EH (cell line): ENCODE measurements at regions not wholly inside any gene's neighbourhood (a gene's known extent, or its start where the extent isn't known, plus 50 kb on each side); places are given as distances from the start of the nearest gene placed in this dataset.

Experiments
- DNase-seq: peaks from one replicate; pipeline ENCODE4 v3.0.0-alpha.2; 2015; ENCODE audit warnings: low read depth

DNA sequence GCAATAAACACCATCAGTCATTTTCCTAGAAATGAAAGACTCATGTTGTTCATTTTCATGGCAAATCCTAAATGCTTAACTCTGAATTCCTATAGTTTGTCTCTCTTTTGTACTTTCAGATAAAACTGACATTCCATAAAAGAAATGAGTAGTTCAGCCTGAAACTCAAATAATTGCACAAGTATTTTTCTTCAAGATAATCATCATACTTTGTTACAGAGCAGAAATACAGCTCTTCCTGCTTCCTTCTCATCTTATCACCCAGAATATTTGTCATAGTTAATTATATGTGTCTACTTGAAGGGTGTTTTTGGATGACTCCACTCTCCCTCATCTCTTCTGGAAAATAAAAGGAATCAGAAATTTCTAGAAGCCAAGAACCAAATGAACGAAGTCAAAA lies 141.1 kb downstream of the HNMT start:
- DNase-seq: peak; percentile 18

- no peak for DNase-seq
These were observed 142.3 kb downstream of the HNMT start for GRCh38 chr2:138106606-138107005.

DNA sequence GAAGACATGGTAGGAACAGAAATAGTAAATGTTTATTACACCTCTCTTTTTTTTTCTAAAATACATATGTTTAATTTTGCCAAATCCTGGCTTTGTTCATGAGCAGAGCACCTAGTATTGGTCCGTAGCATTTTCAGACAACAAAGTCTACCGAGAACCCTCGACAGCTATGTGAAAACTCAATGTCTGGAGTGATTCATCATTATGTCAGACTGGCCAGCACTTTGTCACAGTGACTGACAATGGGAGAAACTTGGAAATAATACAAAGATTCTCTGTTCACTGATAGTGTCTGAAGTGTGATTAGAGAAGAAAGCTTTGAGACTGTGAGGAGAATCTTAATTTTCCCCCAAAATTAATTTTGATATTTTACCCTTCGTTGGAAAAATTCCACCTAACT lies 143.0 kb downstream of the HNMT start:
- DNase-seq: no peak

DNA sequence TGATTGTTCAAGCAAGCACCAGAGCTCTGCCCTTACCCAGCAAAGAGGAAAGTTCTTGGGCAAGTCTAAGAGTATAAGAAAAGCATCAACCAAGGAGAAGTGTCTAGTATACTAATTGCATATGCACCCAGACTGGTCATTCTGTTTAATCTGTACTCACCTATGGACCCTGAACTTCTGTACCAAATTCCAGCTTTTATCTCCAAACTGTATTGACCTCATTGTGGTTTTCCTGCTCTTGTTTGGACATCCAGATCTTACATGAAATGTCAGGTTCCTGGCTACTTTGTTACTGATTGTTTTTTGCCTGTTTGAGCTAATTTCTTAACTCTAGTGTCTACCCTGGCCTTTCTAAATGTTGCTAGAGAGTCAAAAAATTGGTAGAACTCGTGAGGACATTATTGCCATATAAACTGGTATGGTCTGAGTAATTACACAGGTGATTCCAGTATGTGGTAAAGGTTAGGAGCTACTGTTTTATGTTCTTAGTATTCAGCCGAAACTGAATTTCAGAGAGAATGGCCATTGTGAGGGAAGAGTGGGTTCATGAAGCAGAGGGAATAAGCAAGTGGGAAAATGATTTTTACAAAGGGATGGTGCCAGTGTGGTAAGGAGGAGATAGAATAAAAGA lies 146.3 kb downstream of the HNMT start:
- no peak for DNase-seq

DNA sequence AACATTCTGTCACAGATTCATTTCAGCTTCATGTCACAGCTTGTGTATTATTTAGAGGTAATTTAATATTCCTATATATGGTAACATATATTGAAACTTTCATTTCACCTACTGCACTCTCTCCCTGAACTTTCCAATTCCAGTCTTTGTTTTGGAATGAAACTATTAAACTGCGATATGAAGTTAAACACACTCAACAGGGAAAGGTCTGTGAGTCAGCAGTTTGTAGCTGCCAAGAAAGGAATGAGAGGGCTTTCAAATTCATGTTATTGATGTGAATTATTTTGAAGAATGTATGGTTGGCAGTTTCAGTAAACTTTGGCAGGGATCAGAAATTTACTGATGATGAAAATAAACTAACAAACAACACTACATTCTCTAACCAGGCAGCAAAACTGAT lies 148.3 kb downstream of the HNMT start:
- DNase-seq: no peak

- DNase-seq: peak; percentile 20
These were observed 149.7 kb downstream of the HNMT start for GRCh38 chr2:138113871-138114525.

- peak; percentile 3 for DNase-seq
These were observed 151.4 kb downstream of the HNMT start for GRCh38 chr2:138115666-138116065.

DNA sequence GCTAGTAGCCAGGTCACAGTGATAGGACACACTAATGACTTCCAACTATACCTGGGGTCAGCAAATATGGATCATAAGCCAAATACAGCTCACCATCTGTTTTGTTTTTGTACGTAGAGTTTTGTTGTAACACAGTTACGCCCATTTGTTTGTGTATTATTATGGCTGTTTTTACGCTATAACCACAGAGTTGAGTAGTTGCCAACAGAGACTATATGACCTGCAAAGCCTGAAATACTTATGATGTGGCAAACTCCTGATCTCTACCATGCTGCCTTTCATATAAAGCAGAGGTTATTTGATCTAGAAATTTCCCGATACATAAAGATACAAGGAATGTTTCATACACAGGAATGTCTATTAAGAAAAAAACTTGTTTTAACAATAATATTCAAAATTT lies 152.2 kb downstream of the HNMT start:
- no peak for DNase-seq

DNA sequence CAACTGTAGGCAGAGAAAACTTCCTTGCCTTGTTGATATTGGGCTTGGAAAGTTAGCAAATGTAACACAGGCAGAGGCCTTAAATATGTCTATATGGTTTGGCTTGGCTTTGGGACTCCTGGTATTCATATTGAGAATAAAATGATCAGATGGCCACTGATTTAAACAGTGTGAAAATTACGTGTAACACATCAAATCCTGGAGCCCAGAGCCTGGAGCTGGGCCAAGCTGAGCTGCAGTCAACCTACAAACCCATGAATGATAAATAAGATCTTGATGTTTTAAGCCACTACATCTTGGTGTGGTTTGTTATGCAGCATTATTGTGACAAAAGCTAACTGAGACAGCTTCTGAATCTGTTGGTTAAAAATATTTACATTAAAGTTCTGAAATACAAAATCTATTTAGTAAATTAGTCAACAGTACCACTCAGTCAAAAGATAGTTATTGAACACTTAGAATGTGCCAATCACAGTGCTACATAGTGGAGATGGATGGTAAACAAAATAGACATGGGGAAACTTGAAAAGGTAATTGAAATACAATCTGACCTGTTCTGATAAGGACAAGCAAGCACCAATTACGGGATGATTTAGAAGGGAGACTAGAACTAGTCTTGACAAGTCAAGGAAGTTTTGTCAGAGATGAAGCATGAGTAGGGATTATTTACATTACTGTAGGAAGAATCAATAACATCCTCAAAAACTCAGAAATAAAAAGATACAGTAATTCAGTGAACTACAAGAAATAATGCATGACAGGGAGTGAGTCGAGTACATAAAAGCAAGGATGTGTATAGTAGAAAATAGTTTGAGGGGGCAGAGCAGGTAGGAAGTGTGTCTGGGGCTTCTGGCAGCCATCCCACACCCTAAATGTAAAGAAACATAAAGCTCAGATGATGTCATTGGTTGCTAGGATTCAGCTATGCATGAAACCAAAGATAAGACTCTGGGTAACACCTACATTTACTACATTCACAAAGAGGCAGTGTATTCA lies 157.7 kb downstream of the HNMT start:
- no peak for DNase-seq

GRCh38 chr2:138122891-138123290 lies 158.6 kb downstream of the HNMT start:
- DNase-seq: no peak

GRCh38 chr2:138123741-138124140 lies 159.5 kb downstream of the HNMT start:
- DNase-seq: no peak

GRCh38 chr2:138124521-138124920 lies 160.2 kb downstream of the HNMT start:
- DNase-seq: no peak

- DNase-seq: no peak
These were observed 161.3 kb downstream of the HNMT start for GRCh38 chr2:138125306-138126288.

DNA sequence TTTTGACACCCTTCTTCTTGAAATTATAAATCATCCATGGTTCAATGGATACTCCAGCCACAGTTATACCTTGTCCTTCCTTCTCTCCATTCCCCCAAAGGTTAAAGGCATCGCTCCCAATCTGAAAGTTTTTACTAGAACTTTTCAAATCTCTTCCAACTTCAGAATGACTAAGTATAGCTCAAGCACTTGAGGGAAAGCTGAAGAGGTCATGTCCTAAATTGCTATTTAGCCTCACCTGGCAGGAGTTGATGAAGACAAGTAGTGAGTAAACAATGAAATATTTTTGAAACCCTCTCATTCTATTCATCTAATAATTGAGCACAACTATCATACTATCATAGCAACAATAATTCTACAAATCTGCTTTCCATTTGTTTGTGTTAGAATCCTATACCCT lies 167.8 kb downstream of the HNMT start:
- DNase-seq: no peak

- DNase-seq: no peak
These were observed 173.7 kb downstream of the HNMT start for GRCh38 chr2:138137949-138138348.

GRCh38 chr2:138147796-138148195 lies 183.5 kb downstream of the HNMT start:
- no peak for DNase-seq

DNA sequence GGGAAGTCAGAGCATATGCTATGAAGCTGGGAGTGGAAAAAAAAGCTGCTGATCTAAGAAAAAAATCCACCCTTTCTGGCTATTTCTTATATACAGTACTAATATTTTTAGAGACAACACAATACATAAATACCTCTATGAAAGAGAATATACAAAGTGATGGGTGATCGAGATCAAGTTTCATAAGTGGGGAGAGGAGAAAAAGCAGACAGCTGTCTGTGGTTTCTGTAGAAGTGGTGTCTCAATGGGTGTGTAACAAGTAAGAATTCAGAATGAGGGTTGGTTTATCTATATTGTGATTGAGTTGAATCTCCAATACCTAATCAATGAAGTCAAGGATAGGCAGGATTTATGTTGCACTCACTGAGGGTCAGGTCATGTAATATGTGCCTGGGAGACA lies 191.0 kb downstream of the HNMT start:
- DNase-seq: no peak

DNA sequence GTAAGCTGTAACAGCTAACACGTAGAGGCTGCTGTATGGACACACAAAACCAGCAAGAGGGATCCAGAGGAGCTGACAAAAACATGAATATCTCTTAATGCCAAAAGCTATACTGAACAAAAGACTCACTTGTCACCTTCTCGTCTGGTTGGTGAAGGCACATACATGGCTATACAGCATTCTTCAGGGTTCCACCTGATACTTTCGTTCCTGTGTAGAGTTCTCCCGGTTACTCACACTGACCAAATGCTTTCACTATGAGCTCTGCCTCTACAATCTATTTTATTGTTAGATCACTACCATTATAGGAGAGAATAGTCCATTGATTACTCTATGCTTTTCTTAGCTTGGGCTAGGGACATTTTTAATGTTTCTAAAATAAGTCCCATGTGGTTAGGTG lies 193.1 kb downstream of the HNMT start:
- DNase-seq: no peak

DNA sequence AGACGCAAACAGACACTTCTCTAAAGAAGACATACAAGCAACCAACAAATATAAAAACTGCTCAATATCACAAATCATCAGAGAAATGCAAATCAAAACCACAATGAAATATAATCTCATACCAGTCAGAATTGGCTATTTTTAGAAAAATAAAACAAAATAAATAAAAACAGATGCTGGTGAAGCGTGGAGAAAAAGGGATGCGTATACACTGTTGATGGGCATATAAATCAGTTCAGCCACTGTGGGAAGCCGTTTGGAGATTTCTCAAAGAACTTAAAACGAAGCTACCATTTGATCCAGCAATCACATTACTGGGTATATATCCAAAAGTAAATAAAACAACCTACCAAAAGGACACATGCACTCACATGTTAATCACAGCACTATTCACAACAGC lies 206.2 kb downstream of the HNMT start:
- DNase-seq: no peak

DNA sequence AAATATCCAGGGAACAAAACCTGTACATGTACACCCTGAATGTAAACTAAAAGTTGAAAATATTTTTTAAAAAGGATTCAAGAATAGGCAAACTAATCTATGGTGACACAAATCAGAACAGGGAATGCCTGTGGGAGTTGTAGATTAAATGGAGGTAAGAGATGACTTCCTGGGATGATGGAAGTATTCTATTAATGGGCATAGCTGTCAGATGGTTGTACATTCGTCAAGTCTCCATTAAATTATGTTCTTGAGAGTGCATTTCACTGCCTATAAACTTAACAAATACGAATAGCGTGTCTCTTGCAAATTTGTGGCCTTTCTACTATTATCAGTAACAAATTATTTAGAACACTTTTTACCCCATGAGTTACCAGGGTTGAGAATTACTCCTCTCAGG lies 207.0 kb downstream of the HNMT start:
- DNase-seq: no peak

DNA sequence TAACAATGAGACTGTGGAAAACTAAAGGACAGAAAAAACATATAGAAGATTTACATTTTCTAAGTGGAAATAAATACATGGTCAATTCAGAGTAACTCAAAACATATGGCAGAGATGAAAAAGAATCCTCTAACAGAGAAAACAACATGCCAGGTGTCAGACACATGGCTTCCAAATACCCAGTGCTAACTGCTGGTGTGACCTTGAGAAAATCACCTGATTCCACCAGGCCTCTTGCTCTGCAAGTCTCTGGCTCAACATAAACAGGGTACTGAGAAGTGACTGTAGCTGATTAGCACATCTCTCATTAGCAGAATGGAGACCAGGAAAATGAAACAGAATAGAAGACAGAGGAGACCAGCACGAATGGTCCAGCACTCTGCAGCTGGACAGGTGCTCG lies 210.8 kb downstream of the HNMT start:
- no peak for DNase-seq
